Ascending aorta (tissue), 2 donors: ENCODE measurements at regions not wholly inside any gene's neighbourhood (a gene's known extent, or its start where the extent isn't known, plus 50 kb on each side); places are given as distances from the start of the nearest gene placed in this dataset.

Source experiments
- DNase-seq, 2 donors: peaks; one replicate each; pipeline ENCODE4 v3.0.0-alpha.2; 2019; ENCODE audit warnings: low spot score in 2 of 2
- H3K27ac ChIP-seq, 2 donors: fragments of 200-600 bp; sonication (generic); one replicate each; pipeline ENCODE4 v1.5.1; 2016 to 2017; ENCODE audit warnings: mild to moderate bottlenecking in 1 of 2
- H3K27me3 ChIP-seq: fragments of 200-600 bp; sonication (generic); one replicate; pipeline ENCODE4 v1.5.1; 2017
- H3K36me3 ChIP-seq, 2 donors: fragments of 200-600 bp; sonication (generic); one replicate each; pipeline ENCODE4 v1.5.1; 2016
- H3K4me1 ChIP-seq, 2 donors: fragments of 200-600 bp; sonication (generic); one replicate each; pipeline ENCODE4 v1.5.1; 2016 to 2017; ENCODE audit warnings: mild to moderate bottlenecking in 1 of 2
- H3K4me3 ChIP-seq, 2 donors: fragments of 200-600 bp; sonication (generic); one replicate each; pipeline ENCODE4 v1.5.1; 2016 to 2017; ENCODE audit warnings: mild to moderate bottlenecking in 1 of 2
- H3K9me3 ChIP-seq, 2 donors: fragments of 200-600 bp; sonication (generic); one replicate each; pipeline ENCODE4 v1.5.1; 2016
- intact Hi-C: fragments of 100-400 bp; cut with DNase I; formaldehyde crosslinking; loops from one replicate; pipeline ENCODE4 v1.15.1; 2023
- TF ChIP-seq, protein P1 (sequence below), 3 experiments: fragments of 200-600 bp in 2 of 3; fragments of 450-650 bp in 1 of 3; sonication (generic) in 2 of 3; IDR thresholded peaks; one replicate each; pipeline ENCODE4 v1.5.1; 2016 to 2019; ENCODE audit warnings: antibody characterized with exemption in 3 of 3, mild to moderate bottlenecking in 1 of 3, moderate library complexity in 1 of 3

GRCh38 chr3:14262867-14263266 is 84.2 kb downstream of the LSM3 start:
- Histone ChIP-seq H3K27ac (no peak overlapping the region), H3K4me3 (no peak overlapping the region), H3K36me3 (no peaks in the 10 kb centered on the region), H3K27me3 (no peaks in the 10 kb centered on the region), H3K4me1 (no peaks in the 10 kb centered on the region), H3K9me3 (no peaks in the 10 kb centered on the region)
- TF ChIP-seq, protein P1, sequence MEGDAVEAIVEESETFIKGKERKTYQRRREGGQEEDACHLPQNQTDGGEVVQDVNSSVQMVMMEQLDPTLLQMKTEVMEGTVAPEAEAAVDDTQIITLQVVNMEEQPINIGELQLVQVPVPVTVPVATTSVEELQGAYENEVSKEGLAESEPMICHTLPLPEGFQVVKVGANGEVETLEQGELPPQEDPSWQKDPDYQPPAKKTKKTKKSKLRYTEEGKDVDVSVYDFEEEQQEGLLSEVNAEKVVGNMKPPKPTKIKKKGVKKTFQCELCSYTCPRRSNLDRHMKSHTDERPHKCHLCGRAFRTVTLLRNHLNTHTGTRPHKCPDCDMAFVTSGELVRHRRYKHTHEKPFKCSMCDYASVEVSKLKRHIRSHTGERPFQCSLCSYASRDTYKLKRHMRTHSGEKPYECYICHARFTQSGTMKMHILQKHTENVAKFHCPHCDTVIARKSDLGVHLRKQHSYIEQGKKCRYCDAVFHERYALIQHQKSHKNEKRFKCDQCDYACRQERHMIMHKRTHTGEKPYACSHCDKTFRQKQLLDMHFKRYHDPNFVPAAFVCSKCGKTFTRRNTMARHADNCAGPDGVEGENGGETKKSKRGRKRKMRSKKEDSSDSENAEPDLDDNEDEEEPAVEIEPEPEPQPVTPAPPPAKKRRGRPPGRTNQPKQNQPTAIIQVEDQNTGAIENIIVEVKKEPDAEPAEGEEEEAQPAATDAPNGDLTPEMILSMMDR (IDR thresholded peaks at IDR 0.05), result no peak
- intact Hi-C loops, result loop anchor here (10.0 kb wide), 2 partner anchors 132 to 282 kb away; partner anchors contain the start of gene GRIP2
- no peak for DNase-seq

DNA sequence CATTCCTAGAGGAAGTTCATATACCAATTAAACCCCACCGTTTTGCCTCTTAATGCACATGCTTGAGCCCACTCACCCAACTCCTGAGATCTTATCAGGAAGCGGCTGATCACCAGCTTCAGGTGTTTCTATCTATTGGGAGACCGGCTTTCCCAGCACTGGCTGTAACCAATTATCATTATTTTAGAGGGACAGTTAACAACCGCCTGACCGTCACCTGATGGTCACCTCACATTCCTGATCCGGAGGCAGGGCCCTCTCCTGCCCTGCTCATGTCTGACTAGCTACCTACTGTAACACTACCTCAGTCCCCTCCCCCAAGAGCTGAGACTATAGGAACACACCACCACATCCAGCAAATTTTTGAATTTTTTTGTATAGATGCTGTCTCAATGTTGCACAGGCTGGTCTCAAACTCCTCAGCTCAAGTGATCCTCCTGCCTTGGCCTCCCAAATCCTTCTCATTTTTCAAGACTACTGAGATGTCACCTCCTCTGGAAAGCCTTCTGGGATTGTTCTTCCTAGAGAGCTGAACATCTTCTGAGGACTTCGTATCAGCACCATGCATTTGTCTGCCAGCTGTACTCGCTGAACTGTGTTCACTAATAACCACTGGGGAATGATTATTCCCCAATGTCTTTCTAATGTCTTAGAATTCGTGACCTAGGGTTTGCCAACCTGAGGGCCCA is 84.8 kb downstream of the LSM3 start:
- H3K9me3 ChIP-seq, result no peaks in the 10 kb centered on the region
- H3K36me3 ChIP-seq, result no peaks in the 10 kb centered on the region
- H3K27ac ChIP-seq, result no peak overlapping the region
- H3K4me3 ChIP-seq, result no peak overlapping the region
- H3K27me3 ChIP-seq, result no peaks in the 10 kb centered on the region
- intact Hi-C loops, result loop anchor here (10.0 kb wide), 2 partner anchors 131 to 281 kb away; partner anchors contain the start of gene GRIP2
- TF ChIP-seq, protein P1 (IDR thresholded peaks at IDR 0.05), result no peak
- no peak for DNase-seq
- H3K4me1 ChIP-seq, result no peaks in the 10 kb centered on the region

DNA sequence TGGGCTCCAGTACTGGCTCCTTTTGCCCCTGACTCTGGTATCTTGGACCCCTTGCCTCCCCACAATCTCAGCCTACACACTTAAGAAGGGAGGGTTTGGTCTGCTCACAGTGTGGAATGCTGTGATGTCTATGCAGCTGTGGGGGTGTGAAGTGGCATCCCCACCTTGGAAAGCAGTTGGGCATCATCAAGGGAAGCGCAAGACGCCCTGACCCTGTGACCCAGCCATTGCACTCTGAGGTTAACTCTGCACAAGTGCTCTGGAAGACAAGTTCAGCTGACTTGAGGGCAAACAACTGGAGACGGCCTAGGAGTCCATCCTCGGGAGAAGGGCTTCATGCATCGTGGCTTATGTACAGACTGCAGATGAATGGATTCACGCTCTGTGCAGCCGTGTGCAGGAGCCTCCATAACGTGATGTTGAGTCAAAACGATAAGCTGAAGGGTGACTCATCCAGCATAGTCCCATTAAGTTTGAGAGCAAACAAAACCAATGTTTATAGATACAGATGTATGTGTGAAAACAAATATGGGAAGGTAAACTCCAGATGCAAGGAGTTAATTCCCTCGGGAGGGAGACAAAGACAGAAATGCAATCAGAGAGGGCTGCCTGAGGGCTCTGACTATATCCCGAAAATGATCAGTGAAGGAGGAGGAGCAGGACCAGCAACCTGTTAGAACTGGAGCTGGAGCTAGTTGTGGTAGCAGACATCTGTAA is 86.8 kb downstream of the LSM3 start:
- intact Hi-C loops, result loop anchor here (10.0 kb wide), 2 partner anchors 129 to 279 kb away; partner anchors contain the start of gene GRIP2
- no peak overlapping the region for H3K4me3 ChIP-seq
- no peaks in the 10 kb centered on the region for H3K36me3 ChIP-seq
- H3K27ac ChIP-seq, result no peak overlapping the region
- H3K9me3 ChIP-seq, result peaks cover 0 to 2% of the 10 kb centered on the region in 2 donors
- H3K27me3 ChIP-seq, result no peaks in the 10 kb centered on the region
- TF ChIP-seq, protein P1 (IDR thresholded peaks at IDR 0.05), result no peak
- no peaks in the 10 kb centered on the region for H3K4me1 ChIP-seq
- DNase-seq, result no peak

GRCh38 chr3:14266361-14266760 is 87.7 kb downstream of the LSM3 start:
- Histone ChIP-seq H3K9me3 (peaks cover 0 to 2% of the 10 kb centered on the region in 2 donors), H3K4me1 (no peaks in the 10 kb centered on the region), H3K4me3 (no peak overlapping the region), H3K27ac (no peak overlapping the region), H3K27me3 (no peaks in the 10 kb centered on the region), H3K36me3 (no peaks in the 10 kb centered on the region)
- no peak for DNase-seq
- TF ChIP-seq, protein P1 (IDR thresholded peaks at IDR 0.05), result no peak
- intact Hi-C loops, result loop anchor here (10.0 kb wide), 2 partner anchors 128 to 278 kb away; partner anchors contain the start of gene GRIP2

GRCh38 chr3:14267976-14268375 is 89.4 kb downstream of the LSM3 start:
- Histone ChIP-seq H3K9me3 (peaks cover 0 to 2% of the 10 kb centered on the region in 2 donors), H3K4me3 (no peak overlapping the region), H3K36me3 (no peaks in the 10 kb centered on the region), H3K4me1 (no peaks in the 10 kb centered on the region), H3K27me3 (no peaks in the 10 kb centered on the region), H3K27ac (no peak overlapping the region)
- intact Hi-C loops, result loop anchor here (10.0 kb wide), 2 partner anchors 127 to 277 kb away; partner anchors contain the start of gene GRIP2
- DNase-seq, result no peak
- TF ChIP-seq, protein P1 (IDR thresholded peaks at IDR 0.05), result no peak
